H54 (cell line): ENCODE measurements at regions not wholly inside any gene's neighbourhood (a gene's known extent, or its start where the extent isn't known, plus 50 kb on each side); places are given as distances from the start of the nearest gene placed in this dataset.
"Not testable (repeated sequence)": the region's sequence is repeated elsewhere in the genome, so short reads cannot be mapped to it uniquely, and the experiment has no call there.

Experiments
- DNase-seq: peaks from one replicate; pipeline ENCODE4 v3.0.0; 2011; ENCODE audit warnings: low spot score, mixed read lengths; ENCODE audit not compliant: insufficient read length
- FAIRE-seq: peaks from 3 replicates; lab custom pipeline; 2011; peaks lifted over from hg19 to GRCh38; lab: Jason Lieb, UNC
- POLR2A ChIP-seq: IDR thresholded peaks from 2 replicates; pipeline ENCODE4 v1.6.1; 2011; ENCODE audit warnings: low read depth, mild to moderate bottlenecking, low read length

DNA sequence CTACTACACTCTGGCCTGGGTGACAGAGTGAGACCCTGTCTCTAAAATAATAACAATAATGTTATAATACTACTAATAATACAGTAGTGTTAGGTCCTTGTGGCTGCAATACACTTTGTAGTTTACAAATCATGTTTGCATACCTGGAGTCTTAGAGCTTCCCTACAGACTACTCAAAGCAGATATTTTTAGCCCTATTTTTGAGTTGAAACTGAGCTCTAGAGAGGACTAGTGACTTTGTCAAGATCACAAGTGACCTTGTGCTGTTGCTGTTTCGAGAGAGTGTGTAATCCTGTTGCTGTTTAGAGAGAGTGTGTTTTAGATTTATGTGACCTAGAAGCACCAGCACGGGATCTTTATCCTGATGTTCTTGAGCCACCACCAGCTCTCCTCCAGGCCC, 105.3 kb upstream of the RNU6-1 start:
- no peak for TF ChIP-seq POLR2A
- DNase-seq: no peak
- no peak for FAIRE-seq

DNA sequence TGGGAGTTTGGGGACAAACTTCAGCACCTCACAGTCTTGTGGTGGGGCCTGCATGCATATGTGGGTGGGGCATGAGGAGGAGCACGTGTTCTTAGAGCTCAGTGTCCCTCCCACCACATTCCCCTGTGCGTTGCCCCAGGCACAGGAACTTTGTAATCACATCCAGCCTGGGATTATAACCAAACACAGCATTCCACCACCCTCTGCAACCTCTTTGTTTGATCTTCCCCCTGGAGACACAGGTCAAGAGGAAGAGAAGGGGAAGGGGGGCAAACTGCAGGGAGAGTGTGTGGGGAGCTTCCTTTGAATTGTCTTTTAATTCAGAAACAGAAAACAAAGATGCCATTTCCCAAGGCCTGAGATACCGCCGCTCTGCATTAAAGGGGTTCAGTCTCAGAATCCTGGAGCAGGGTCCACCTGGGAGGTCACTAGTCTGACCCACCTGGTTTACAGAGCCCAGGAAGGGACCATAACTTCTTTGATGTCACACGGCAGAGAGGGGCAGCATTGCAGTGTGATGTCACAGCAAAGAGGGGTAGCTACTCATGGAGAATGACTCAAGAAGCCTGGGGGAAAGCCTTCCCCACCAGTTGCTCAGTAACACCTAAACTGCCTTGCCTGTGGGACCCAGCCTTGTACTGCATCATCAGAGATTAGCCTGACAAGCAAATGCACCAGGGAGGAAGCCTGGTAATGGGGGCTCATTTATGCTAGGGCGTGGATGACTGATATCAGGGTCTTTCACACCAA, 106.3 kb upstream of the RNU6-1 start:
- FAIRE-seq: no peak
- DNase-seq: no peak
- TF ChIP-seq POLR2A: no peak

DNA sequence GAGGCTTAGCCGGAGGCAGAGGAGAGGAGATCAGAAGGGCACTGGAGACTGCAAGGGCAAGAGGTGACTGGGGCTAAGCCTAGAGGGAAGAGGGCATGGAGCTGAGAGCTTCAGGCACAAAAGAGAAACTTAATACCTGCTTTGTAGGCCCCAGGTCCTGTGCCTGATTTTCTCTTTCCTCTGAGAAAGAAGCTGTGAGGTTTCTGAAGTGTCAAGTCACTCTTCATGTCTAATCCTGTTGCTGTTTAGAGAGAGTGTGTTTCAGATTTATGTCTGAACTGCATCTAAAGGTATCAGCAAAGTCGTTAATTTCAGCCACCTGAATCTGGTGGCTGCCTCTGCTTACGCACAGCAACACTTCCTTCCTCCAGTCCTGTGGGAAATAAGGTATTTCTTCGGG, 106.9 kb upstream of the RNU6-1 start:
- FAIRE-seq (no peak), DNase-seq (no peak)
- TF ChIP-seq POLR2A: no peak

DNA sequence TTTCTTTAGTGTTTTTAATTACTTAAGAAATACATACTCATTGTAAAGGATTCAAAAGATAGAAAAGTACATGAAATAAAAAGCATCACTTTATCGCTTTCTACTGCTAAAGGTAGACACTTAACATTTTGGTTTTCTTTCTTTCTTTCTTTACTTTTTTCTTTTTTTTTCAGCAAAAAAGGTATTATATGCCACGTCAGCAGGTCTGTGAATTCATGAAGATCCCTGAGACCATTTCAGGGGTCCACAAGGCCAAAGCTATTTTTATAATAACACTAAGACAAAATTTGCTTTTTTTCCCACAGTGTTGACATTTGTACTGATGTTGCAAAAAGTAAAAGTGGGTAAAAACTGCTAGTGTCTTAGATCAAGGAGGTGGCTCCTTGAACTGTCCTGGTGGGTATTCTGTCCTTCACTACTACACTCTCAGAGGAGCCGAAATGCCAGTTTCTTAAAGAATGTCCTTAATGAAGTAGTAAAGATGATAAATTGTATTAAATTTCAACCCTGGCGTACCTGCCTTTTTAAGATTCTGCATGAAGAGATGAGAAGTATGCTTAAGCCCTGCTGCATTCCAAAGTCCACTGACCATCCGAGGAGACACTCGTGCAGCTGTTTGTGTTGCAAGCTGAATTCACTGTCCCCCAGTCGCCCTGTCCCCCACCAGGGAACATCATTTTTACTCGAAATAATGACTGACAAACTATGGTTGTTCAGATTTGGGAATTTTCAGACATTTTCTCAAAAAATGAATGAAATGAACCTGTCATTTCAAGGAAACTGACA, 106.7 kb upstream of the PIAS1 start:
- TF ChIP-seq POLR2A: no peak
- DNase-seq (no peak), FAIRE-seq (no peak)

DNA sequence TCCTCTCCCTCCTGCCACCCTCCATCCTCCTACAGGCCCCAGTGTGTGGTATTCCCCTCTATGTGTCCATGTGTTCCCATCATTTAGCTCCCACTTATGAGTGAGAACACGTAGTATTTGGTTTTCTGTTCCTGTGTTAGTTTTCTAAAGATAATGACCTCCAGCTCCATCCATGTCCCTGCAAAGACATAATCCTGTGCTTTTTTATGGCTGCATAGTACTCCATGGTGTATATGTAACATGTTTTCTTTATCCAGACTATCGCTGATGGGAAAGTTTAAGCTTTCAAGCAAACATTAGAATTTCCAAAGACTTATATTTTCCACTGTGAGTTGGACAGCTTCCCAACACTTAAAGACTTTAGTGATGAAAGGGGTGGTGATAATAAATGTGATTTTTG, 105.9 kb upstream of the PIAS1 start:
- no peak for DNase-seq
- no peak for TF ChIP-seq POLR2A
- no peak for FAIRE-seq

DNA sequence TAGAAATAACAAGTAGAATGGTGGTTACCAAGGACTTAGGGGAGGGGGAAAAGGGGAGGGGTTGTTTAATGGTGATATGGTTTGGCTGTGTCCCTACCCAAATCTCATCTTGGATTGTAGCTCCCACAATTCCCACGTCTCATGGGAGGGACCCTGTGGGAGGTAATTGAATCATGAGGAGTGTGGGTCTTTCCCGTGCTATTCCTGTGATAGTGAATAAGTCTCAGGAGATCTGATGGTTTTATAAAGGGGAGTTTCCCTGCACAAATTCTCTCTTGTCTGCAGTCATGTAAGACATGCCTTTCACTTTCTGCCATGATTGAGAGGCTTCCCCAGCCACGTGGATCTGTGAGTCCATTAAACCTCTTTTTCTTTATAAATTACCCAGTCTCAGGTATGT, 102.9 kb upstream of the PIAS1 start:
- DNase-seq, FAIRE-seq: not testable (repeated sequence)

DNA sequence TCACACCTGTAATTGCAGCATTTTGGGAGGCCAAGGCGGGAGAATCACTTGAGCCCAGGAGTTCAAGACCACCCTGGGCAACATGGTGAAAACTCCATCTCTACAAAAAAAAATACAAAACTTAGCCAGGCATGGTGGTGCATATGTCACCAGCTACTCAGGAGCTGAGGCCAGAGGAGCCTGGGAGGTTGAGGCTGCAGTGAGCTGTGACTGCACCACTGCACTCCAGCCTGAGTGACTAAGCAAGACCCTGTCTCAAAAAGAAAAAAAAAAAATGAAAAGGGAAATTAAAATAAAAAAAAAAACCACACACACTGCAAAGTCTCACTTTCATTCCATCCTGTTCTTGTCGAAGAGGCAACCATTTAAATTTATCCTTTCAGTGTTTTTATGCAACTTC, 100.8 kb upstream of the PIAS1 start:
- FAIRE-seq: no peak
- no peak for DNase-seq
- no peak for TF ChIP-seq POLR2A

DNA sequence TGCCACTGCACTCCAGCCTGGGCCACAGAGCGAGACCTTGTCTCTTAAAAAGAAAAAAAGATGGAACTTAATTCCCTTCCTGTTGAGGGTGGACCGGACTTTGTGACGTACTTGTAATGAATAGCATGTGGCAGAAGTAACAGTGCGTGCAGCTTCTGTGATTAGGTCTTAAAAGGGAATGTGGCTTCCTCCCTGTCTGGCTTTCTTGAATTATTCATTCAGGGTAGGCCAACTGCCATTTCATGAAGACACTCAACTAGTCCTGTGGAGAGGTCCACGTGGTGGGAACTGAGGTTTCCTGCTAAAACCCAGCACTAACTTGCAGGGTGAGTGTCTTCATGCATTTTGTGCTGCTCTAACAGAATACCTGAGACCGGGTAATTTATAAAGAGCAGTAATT, 98.9 kb upstream of the PIAS1 start:
- no peak for TF ChIP-seq POLR2A
- no peak for FAIRE-seq

DNA sequence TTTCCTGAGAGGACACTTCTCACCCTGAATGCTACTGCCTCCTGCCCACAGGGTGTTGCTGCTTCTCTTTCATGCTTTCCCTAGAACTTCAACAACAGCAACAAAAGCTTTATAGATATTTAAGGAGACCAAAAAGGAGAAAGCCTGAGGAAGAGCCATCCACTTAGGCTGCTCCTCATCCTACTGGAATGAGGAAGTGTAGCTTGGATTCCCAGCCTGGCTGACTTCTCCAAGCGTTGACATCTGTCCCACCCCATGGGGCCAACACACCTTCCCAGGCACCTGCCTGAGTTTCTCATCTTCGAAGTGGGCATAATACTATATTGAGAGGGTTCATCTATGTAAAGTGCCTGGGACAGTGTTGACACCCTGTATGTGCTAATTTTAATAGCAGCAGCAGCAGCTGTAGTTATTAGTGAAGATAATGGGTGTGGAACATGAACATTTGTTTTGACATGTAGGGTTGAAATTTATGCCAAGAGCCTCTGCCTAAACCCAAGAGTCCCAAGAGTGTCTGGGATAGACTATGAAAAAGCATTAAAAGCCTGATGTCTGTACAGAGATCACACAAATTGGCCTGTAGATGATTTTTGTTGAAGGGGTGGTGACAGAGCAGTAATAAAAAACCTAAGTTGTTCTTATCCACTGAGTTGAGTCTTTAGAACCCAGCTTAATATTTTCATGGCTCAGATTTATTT, 96.5 kb upstream of the PIAS1 start:
- no peak for TF ChIP-seq POLR2A
- no peak for DNase-seq
- FAIRE-seq: no peak

More for the DNA sequence above, 98.9 kb upstream of the PIAS1 start:
- DNase-seq: no peak

DNA sequence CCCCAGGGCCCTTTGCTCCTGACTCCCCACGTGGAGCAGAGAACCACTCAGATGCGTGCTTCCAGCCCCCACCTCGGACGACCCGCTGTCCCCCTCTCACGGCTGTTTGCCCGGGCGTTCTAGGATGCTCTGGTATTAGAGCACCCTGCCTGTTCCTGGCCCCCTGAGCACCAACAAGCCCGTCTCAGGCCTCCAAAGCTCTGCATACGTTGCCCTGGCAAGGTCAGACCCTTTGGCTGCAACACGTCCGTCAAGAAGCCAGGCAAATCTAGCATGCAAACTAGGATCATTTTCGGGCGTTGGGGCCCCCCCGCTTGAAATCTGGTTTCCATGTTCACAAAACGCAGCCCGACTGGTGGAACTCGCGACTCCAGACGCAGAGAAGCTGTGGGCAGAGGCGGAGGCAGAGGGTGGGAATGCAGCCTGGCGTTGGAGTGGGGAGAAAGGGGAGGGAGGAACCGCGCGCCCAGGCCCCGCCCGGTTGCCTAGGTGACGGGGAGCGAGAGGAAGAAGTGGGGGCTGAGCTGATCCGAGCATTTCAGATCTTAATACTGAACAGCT, 86.2 kb upstream of the PIAS1 start:
- FAIRE-seq (no peak), DNase-seq (peak; percentile 23)
- TF ChIP-seq POLR2A: no peak

DNA sequence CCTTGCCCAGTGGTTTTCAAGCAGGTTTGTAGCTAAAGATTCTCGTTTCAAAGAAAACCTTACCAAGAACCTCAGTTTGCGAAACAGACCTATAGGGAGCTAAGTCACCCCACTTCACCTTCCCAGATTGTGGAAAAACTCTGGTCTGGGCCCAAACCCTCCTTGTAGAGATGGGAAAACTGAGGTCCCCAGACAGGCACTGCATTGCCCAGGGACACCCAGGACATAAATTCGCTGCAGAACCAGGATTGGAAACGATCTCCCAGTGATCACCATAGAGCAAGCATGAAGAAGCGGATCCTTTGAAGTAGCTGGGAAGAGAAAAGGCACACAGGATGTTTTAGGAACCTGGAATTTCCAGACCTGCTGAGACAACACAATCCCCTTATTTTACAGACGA, 85.6 kb upstream of the PIAS1 start:
- FAIRE-seq (no peak), DNase-seq (no peak)
- TF ChIP-seq POLR2A: no peak

DNA sequence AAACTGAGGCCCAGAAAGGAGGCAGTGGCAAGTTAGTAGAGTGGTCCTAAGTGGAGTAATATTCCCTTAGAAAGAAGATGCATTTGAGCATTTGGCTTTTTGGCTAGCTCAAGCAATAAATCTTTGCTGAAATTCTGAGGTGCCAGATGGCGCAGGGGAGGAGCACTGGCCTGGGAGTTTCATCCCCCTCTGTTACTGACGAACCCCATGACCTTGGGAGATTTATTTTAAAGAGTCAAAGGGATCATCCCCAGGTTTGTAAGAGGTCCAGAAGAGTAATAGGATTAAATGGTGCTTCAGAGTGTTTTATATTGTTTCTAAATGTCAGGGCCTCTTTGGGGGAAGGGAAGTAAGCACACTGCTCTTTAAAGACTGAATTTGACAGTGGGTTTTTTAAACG, 85.1 kb upstream of the PIAS1 start:
- no peak for DNase-seq
- no peak for FAIRE-seq
- TF ChIP-seq POLR2A: no peak

DNA sequence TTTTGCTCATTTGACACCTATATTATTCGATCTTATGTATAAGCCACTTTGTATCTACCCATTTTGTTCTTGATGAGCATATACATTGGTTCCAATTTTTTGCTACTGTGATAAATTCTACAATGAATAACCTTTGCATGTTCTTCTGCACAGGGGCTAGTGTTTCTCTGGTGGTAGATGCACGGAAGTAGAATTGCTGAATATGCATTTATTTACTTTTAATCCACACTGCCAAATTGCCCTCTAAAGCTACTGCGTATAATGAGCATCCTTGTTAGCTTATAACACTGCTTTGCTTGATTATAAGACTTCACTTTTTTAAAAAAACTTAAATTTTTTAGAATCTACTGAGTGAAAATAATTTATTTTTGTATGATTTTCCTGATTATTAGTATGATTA, 84.2 kb upstream of the PIAS1 start:
- no peak for DNase-seq
- FAIRE-seq: no peak
- no peak for TF ChIP-seq POLR2A

DNA sequence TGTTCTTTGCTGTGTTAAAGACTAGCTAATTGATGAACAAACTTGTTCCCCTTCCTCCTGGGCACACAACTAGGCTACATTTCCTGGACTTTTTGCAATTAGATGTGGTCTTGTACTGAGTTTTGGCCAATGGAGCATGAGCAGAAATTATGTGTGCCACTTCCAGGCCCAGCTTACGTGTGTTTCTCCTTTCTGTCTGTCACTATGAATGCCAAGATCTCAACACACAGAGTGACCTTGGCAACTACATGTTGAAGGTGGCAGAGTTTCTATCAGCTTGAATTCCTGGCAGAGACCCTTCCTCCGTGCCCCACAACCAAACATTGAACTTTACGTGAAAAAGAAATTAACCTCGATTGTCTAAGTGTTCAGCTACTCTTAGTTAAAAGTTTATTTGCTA, 81.7 kb upstream of the PIAS1 start:
- no peak for TF ChIP-seq POLR2A
- FAIRE-seq: no peak

DNA sequence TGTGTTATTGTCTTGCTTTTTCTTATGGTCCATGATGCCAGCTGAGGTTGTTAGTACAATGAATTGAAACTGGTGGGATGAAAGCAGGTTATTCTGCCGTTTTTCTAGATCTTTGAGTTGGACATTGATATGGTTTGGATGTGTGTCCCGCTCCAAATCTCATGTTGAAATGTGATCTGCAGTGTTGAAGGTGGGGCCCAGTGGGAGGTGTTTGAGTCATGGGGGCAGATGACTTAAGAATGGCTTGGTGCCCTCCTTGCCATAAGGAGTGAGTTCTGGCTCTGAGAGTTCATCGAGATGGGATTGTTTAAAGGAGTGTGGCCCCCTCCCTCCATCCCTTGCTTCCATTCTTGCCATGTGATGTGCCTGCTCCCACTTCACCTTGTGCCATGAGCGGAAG, 80.3 kb upstream of the PIAS1 start:
- FAIRE-seq (no peak), DNase-seq (no peak)
- no peak for TF ChIP-seq POLR2A

More for the DNA sequence above, 81.7 kb upstream of the PIAS1 start:
- no peak for DNase-seq
